IMR-90 (cell line): ENCODE measurements at regions not wholly inside any gene's neighbourhood (a gene's known extent, or its start where the extent isn't known, plus 50 kb on each side); places are given as distances from the start of the nearest gene placed in this dataset.

Experiments used
- BHLHE40 ChIP-seq: fragments of 150-350 bp; IDR thresholded peaks from 2 replicates; pipeline ENCODE4 v1.6.1; 2016; ENCODE audit warnings: mild to moderate bottlenecking, low read depth, low read length
- CEBPB ChIP-seq: IDR thresholded peaks from 2 replicates; pipeline ENCODE4 v1.6.1; 2012; ENCODE audit warnings: low read depth, low read length, improper control_type of control experiment
- CHD1 ChIP-seq: IDR thresholded peaks from 2 replicates; pipeline ENCODE4 v1.6.1; 2012; ENCODE audit warnings: low read depth, low read length, improper control_type of control experiment
- CTCF ChIP-seq: conservative IDR thresholded peaks from 2 replicates; pipeline ENCODE4 v1.5.1; 2012; ENCODE audit warnings: mild to moderate bottlenecking, low read depth, low read length, improper control_type of control experiment
- ELK1 ChIP-seq: fragments of 150-350 bp; IDR thresholded peaks from 2 replicates; pipeline ENCODE4 v1.6.1; 2016; ENCODE audit warnings: low read depth, mild to moderate bottlenecking, low read length, moderate library complexity, borderline replicate concordance
- MAFK ChIP-seq: IDR thresholded peaks from 2 replicates; pipeline ENCODE4 v1.6.1; 2012; ENCODE audit warnings: low read depth, low read length, improper control_type of control experiment
- MXI1 ChIP-seq: IDR thresholded peaks from 2 replicates; pipeline ENCODE4 v1.6.1; 2012; ENCODE audit warnings: low read depth, mild to moderate bottlenecking, low read length, moderate library complexity, borderline replicate concordance
- NFE2L2 ChIP-seq: fragments of 150-350 bp; IDR thresholded peaks from 2 replicates; pipeline ENCODE4 v1.6.1; 2016; ENCODE audit warnings: low read depth, mild to moderate bottlenecking, low read length
- POLR2A ChIP-seq: IDR thresholded peaks from 2 replicates; pipeline ENCODE4 v1.6.1; 2012; ENCODE audit warnings: mild to moderate bottlenecking, low read depth, low read length
- RAD21 ChIP-seq: IDR thresholded peaks from 2 replicates; pipeline ENCODE4 v1.6.1; 2012; ENCODE audit warnings: low read length, improper control_type of control experiment
- RCOR1 ChIP-seq: IDR thresholded peaks from 2 replicates; pipeline ENCODE4 v1.6.1; 2012; ENCODE audit warnings: mild to moderate bottlenecking, low read length, improper control_type of control experiment; ENCODE audit not compliant: insufficient replicate concordance
- RFX5 ChIP-seq: IDR thresholded peaks from 2 replicates; pipeline ENCODE4 v1.8.0; 2012; ENCODE audit warnings: low read depth, mild to moderate bottlenecking, low read length, moderate library complexity
- SMC3 ChIP-seq: fragments of 150-350 bp; IDR thresholded peaks from 2 replicates; pipeline ENCODE4 v1.6.1; 2016; ENCODE audit warnings: low read depth, mild to moderate bottlenecking, antibody characterized with exemption, low read length, moderate library complexity
- USF2 ChIP-seq: fragments of 150-350 bp; IDR thresholded peaks from 2 replicates; pipeline ENCODE4 v1.6.1; 2017; ENCODE audit warnings: mild to moderate bottlenecking, antibody characterized with exemption, low read length, low read depth

- TF ChIP-seq CTCF (no peak), POLR2A (no peak), NFE2L2 (no peak), USF2 (no peak), BHLHE40 (no peak), MXI1 (no peak), SMC3 (no peak), RAD21 (no peak), ELK1 (no peak), MAFK (no peak), RFX5 (no peak), RCOR1 (no peak), CEBPB (no peak), CHD1 (no peak)
Observed at GRCh38 chr6:79335133-79335674, 100.7 kb upstream of the HMGN3 start.
